ENCODE measurements at regions not wholly inside any gene's neighbourhood (a gene's known extent, or its start where the extent isn't known, plus 50 kb on each side); places are given as distances from the start of the nearest gene placed in this dataset.
"Not testable (repeated sequence)": the region's sequence is repeated elsewhere in the genome, so short reads cannot be mapped to it uniquely, and the experiment has no call there.

- not testable (repeated sequence) for H3K36me3 ChIP-seq (ENCODE audit: insufficient read depth, low read length); H3K9me2 ChIP-seq (replicated peaks; ENCODE audit: insufficient read depth, low read length); H3K4me1 ChIP-seq (ENCODE audit: low read length); H3K27ac ChIP-seq (ENCODE audit: low read length); H4K20me1 ChIP-seq (ENCODE audit: insufficient read depth, low read depth, low read length); H3K4me2 ChIP-seq (ENCODE audit: low read depth, low read length, poor library complexity, severe bottlenecking); H3K27me3 ChIP-seq (ENCODE audit: low read length); H2AFZ ChIP-seq (ENCODE audit: low read length); H3K9me3 ChIP-seq (ENCODE audit: low read length); H3K9ac ChIP-seq (ENCODE audit: low read length); H3K79me2 ChIP-seq (ENCODE audit: low read length); DNase-seq; H3K4me3 ChIP-seq (ENCODE audit: low read length)
Observed at GRCh38 chr4:22620144-22620543, 72.6 kb upstream of the GBA3 start.

- not testable (repeated sequence) for H3K79me2 ChIP-seq (ENCODE audit: low read length); H2AFZ ChIP-seq (ENCODE audit: low read length); H3K4me3 ChIP-seq (ENCODE audit: low read length); H3K36me3 ChIP-seq (ENCODE audit: insufficient read depth, low read length); H3K9ac ChIP-seq (ENCODE audit: low read length); H3K9me3 ChIP-seq (ENCODE audit: low read length); H3K27me3 ChIP-seq (ENCODE audit: low read length); DNase-seq; H3K4me2 ChIP-seq (ENCODE audit: low read depth, low read length, poor library complexity, severe bottlenecking); H3K9me2 ChIP-seq (replicated peaks; ENCODE audit: insufficient read depth, low read length); H4K20me1 ChIP-seq (ENCODE audit: insufficient read depth, low read depth, low read length); H3K27ac ChIP-seq (ENCODE audit: low read length); H3K4me1 ChIP-seq (ENCODE audit: low read length)
Observed at GRCh38 chr4:22621970-22622369, 70.8 kb upstream of the GBA3 start.

GRCh38 chr4:22624002-22624401 lies 68.7 kb upstream of the GBA3 start:
- not testable (repeated sequence) for H3K4me3 ChIP-seq (ENCODE audit: low read length); H3K4me1 ChIP-seq (ENCODE audit: low read length); H3K79me2 ChIP-seq (ENCODE audit: low read length); H4K20me1 ChIP-seq (ENCODE audit: insufficient read depth, low read depth, low read length); H3K9ac ChIP-seq (ENCODE audit: low read length); DNase-seq; H2AFZ ChIP-seq (ENCODE audit: low read length); H3K9me3 ChIP-seq (ENCODE audit: low read length); H3K36me3 ChIP-seq (ENCODE audit: insufficient read depth, low read length); H3K27me3 ChIP-seq (ENCODE audit: low read length); H3K9me2 ChIP-seq (replicated peaks; ENCODE audit: insufficient read depth, low read length); H3K4me2 ChIP-seq (ENCODE audit: low read depth, low read length, poor library complexity, severe bottlenecking); H3K27ac ChIP-seq (ENCODE audit: low read length)

- H2AFZ ChIP-seq (ENCODE audit: low read length) = no peak overlapping the region
- no peaks in the 10 kb centered on the region for H3K36me3 ChIP-seq (ENCODE audit: insufficient read depth, low read length)
Observed at GRCh38 chr4:22625311-22625710, 67.4 kb upstream of the GBA3 start.

GRCh38 chr4:22627851-22628250 lies 64.9 kb upstream of the GBA3 start:
- not testable (repeated sequence) for H3K27ac ChIP-seq (ENCODE audit: low read length); H3K9me3 ChIP-seq (ENCODE audit: low read length); H3K4me3 ChIP-seq (ENCODE audit: low read length); H3K4me1 ChIP-seq (ENCODE audit: low read length); H3K36me3 ChIP-seq (ENCODE audit: insufficient read depth, low read length); DNase-seq; H4K20me1 ChIP-seq (ENCODE audit: insufficient read depth, low read depth, low read length); H3K9me2 ChIP-seq (replicated peaks; ENCODE audit: insufficient read depth, low read length); H3K4me2 ChIP-seq (ENCODE audit: low read depth, low read length, poor library complexity, severe bottlenecking); H3K79me2 ChIP-seq (ENCODE audit: low read length); H2AFZ ChIP-seq (ENCODE audit: low read length); H3K9ac ChIP-seq (ENCODE audit: low read length); H3K27me3 ChIP-seq (ENCODE audit: low read length)

More at GRCh38 chr4:22625311-22625710, 67.4 kb upstream of the GBA3 start:
- Histone ChIP-seq H3K9me3 (ENCODE audit: low read length) (no peaks in the 10 kb centered on the region), H3K27ac (ENCODE audit: low read length) (no peak overlapping the region), H3K4me1 (ENCODE audit: low read length) (no peaks in the 10 kb centered on the region), H3K9me2 (replicated peaks; ENCODE audit: insufficient read depth, low read length) (no peaks in the 10 kb centered on the region), H3K9ac (ENCODE audit: low read length) (no peak overlapping the region), H3K79me2 (ENCODE audit: low read length) (no peaks in the 10 kb centered on the region), H4K20me1 (ENCODE audit: insufficient read depth, low read depth, low read length) (no peaks in the 10 kb centered on the region), H3K4me2 (ENCODE audit: low read depth, low read length, poor library complexity, severe bottlenecking) (no peak overlapping the region), H3K27me3 (ENCODE audit: low read length) (no peaks in the 10 kb centered on the region), H3K4me3 (ENCODE audit: low read length) (no peak overlapping the region)
- no peak for DNase-seq

- not testable (repeated sequence) for H3K27ac ChIP-seq (ENCODE audit: low read length); H2AFZ ChIP-seq (ENCODE audit: low read length); H3K9ac ChIP-seq (ENCODE audit: low read length)
Observed at GRCh38 chr4:22630161-22630975, 62.4 kb upstream of the GBA3 start.

GRCh38 chr4:22631167-22631566 lies 61.6 kb upstream of the GBA3 start:
- not testable (repeated sequence) for H3K4me3 ChIP-seq (ENCODE audit: low read length); H3K9me2 ChIP-seq (replicated peaks; ENCODE audit: insufficient read depth, low read length); H3K79me2 ChIP-seq (ENCODE audit: low read length); H3K36me3 ChIP-seq (ENCODE audit: insufficient read depth, low read length); H3K27ac ChIP-seq (ENCODE audit: low read length); H3K4me2 ChIP-seq (ENCODE audit: low read depth, low read length, poor library complexity, severe bottlenecking); H2AFZ ChIP-seq (ENCODE audit: low read length); H3K9me3 ChIP-seq (ENCODE audit: low read length); H4K20me1 ChIP-seq (ENCODE audit: insufficient read depth, low read depth, low read length); H3K4me1 ChIP-seq (ENCODE audit: low read length); H3K27me3 ChIP-seq (ENCODE audit: low read length); H3K9ac ChIP-seq (ENCODE audit: low read length); DNase-seq

More at GRCh38 chr4:22630161-22630975, 62.4 kb upstream of the GBA3 start:
- not testable (repeated sequence) for H3K4me2 ChIP-seq (ENCODE audit: low read depth, low read length, poor library complexity, severe bottlenecking); H3K9me3 ChIP-seq (ENCODE audit: low read length); H4K20me1 ChIP-seq (ENCODE audit: insufficient read depth, low read depth, low read length); H3K36me3 ChIP-seq (ENCODE audit: insufficient read depth, low read length); H3K4me3 ChIP-seq (ENCODE audit: low read length); DNase-seq; H3K27me3 ChIP-seq (ENCODE audit: low read length); H3K79me2 ChIP-seq (ENCODE audit: low read length); H3K9me2 ChIP-seq (replicated peaks; ENCODE audit: insufficient read depth, low read length); H3K4me1 ChIP-seq (ENCODE audit: low read length)

GRCh38 chr4:22634541-22635181 lies 58.1 kb upstream of the GBA3 start:
- Histone ChIP-seq H3K9me3 (ENCODE audit: low read length) (no peaks in the 10 kb centered on the region), H3K27ac (ENCODE audit: low read length) (no peak overlapping the region), H3K4me1 (ENCODE audit: low read length) (no peaks in the 10 kb centered on the region), H3K9ac (ENCODE audit: low read length) (no peak overlapping the region), H2AFZ (ENCODE audit: low read length) (no peak overlapping the region), H3K27me3 (ENCODE audit: low read length) (no peaks in the 10 kb centered on the region), H4K20me1 (ENCODE audit: insufficient read depth, low read depth, low read length) (no peaks in the 10 kb centered on the region), H3K36me3 (ENCODE audit: insufficient read depth, low read length) (no peaks in the 10 kb centered on the region), H3K4me3 (ENCODE audit: low read length) (no peak overlapping the region), H3K79me2 (ENCODE audit: low read length) (no peaks in the 10 kb centered on the region), H3K9me2 (replicated peaks; ENCODE audit: insufficient read depth, low read length) (no peaks in the 10 kb centered on the region), H3K4me2 (ENCODE audit: low read depth, low read length, poor library complexity, severe bottlenecking) (no peak overlapping the region)
- DNase-seq = no peak
